ENCODE measurements at regions not wholly inside any gene's neighbourhood (a gene's known extent, or its start where the extent isn't known, plus 50 kb on each side); places are given as distances from the start of the nearest gene placed in this dataset.

GRCh38 chr14:65261946-65262345, 150.6 kb upstream of the FUT8 start:
- dilution Hi-C loops (cut with HindIII; ENCODE audit: low sequenced_read_pairs, unreplicated experiment): no loop called here
- H3K9me1 ChIP-seq (ENCODE audit: insufficient read depth, low read length): peaks cover 9% of the 10 kb centered on the region
- in situ Hi-C loops (cut with MboI; ENCODE audit: low sequenced_read_pairs): no loop called here
- no peak overlapping the region for H4K8ac ChIP-seq (ENCODE audit: low read depth in 2 of 2, low read length in 2 of 2)
- H3K27me3 ChIP-seq (ENCODE audit: control insufficient read depth, insufficient read depth, low read length): no peaks in the 10 kb centered on the region
- BruUV-seq (replicated peaks): no TSS peak
- H3K9me3 ChIP-seq (ENCODE audit: control insufficient read depth, insufficient read depth, low read length): peaks cover 8% of the 10 kb centered on the region
- no peak overlapping the region for H3K23ac ChIP-seq (ENCODE audit: low read depth, low read length)
- peaks cover 19% of the 10 kb centered on the region for H3K4me1 ChIP-seq (ENCODE audit: control insufficient read depth, insufficient read depth, low read length)
- H3K56ac ChIP-seq (ENCODE audit: extremely low read depth, insufficient read depth, low read length): no peak overlapping the region
- ChIA-PET CTCF (interaction anchor here (1.0 kb wide), 1 partner anchor 21 kb away, joined by 3 read pairs; no protein-coding TSS in a partner anchor), POLR2A (ENCODE audit: unreplicated experiment) (no interaction called here)
- H3K79me1 ChIP-seq (ENCODE audit: low read depth in 1 of 2, low read length in 2 of 2): no peaks in the 10 kb centered on the region
- no peak overlapping the region for H3K4me3 ChIP-seq (ENCODE audit: insufficient read depth, low read depth, low read length)
- H3K18ac ChIP-seq (ENCODE audit: low read depth, low read length): no peak overlapping the region
- H2AFZ ChIP-seq (replicated peaks; ENCODE audit: low read length, poor library complexity): no peak overlapping the region
- H4K5ac ChIP-seq (ENCODE audit: low read depth, low read length): no peak overlapping the region
- no CpG with 5 or more reads among the region's 3 CpGs for WGBS, 2 experiments (ENCODE audit: extremely low coverage in 2 of 2, insufficient read length in 1 of 2)
- H2AK9ac ChIP-seq (replicated peaks; ENCODE audit: low read depth, low read length, poor library complexity): no peak overlapping the region
- H3K14ac ChIP-seq (replicated peaks; ENCODE audit: low read depth, low read length): no peak overlapping the region
- no peak overlapping the region for H3K4ac ChIP-seq (ENCODE audit: low read depth, low read length)
- TF ChIP-seq NFE2L2 (IDR thresholded peaks at IDR 0.05; ENCODE audit: low read depth, low read length) (no peak), CEBPB (IDR thresholded peaks at IDR 0.05; ENCODE audit: low read depth, low read length) (no peak)
- H4K20me1 ChIP-seq (ENCODE audit: insufficient read depth, low read length): no peaks in the 10 kb centered on the region
- no peak overlapping the region for H2AK5ac ChIP-seq (ENCODE audit: low read depth, low read length)
- no peak for ATAC-seq (ENCODE audit: low read depth)
- no peak overlapping the region for H4K91ac ChIP-seq (ENCODE audit: insufficient read depth, low read depth, low read length)
- no peak overlapping the region for H2BK5ac ChIP-seq (ENCODE audit: low read depth, low read length, poor library complexity, severe bottlenecking)
- H3K9ac ChIP-seq (ENCODE audit: low read depth, low read length): no peak overlapping the region
- intact Hi-C loops (cut with micrococcal nuclease): no loop called here
- no peak overlapping the region for H2BK15ac ChIP-seq (ENCODE audit: low read depth, low read length)
- no peak overlapping the region for H3K4me2 ChIP-seq (ENCODE audit: low read depth, low read length)
- no peaks in the 10 kb centered on the region for H3K36me3 ChIP-seq (ENCODE audit: control insufficient read depth, insufficient read depth, low read length)
- peak overlapping the region; percentile 29; the same call in 1 of the 2 replicates for H2BK20ac ChIP-seq (ENCODE audit: low read depth, low read length)
- H3K27ac ChIP-seq (ENCODE audit: insufficient read depth, low read length): no peak overlapping the region
- no peak for DNase-seq
- no peak overlapping the region for H2BK120ac ChIP-seq (ENCODE audit: low read depth, low read length)

Measured in IMR-90 (cell line).